Activated B cell treated with CpG ODN at 0.5 μM for 24 hours (primary cell): ENCODE measurements at regions not wholly inside any gene's neighbourhood (a gene's known extent, or its start where the extent isn't known, plus 50 kb on each side); places are given as distances from the start of the nearest gene placed in this dataset.

ENCODE experiments used
- ATAC-seq: fragments of 200-7000 bp; cut with Tn5 transposase; one replicate; pipeline ENCODE4 v1.10.0; 2021; ENCODE audit warnings: low read depth, mild to moderate bottlenecking, moderate library complexity
- CTCF ChIA-PET: fragments of 350-600 bp; sonication (Branson Sonifier 250); formaldehyde crosslinking; loops from one replicate; lab custom pipeline; 2021; ENCODE audit warnings: antibody characterized with exemption; lab: Charles Lee
- POLR2A ChIA-PET: fragments of 350-600 bp; sonication (Branson Sonifier 250); formaldehyde crosslinking; loops from one replicate; lab custom pipeline; 2021; ENCODE audit warnings: antibody characterized with exemption; lab: Charles Lee
- DNase-seq: peaks from one replicate; pipeline ENCODE4 v3.0.0; 2022
- H3K27ac Mint-ChIP-seq: one replicate; pipeline ENCODE4 v1.8.0; 2020; ENCODE audit warnings: mixed read lengths
- H3K27me3 Mint-ChIP-seq: one replicate; pipeline ENCODE4 v1.8.0; 2021; ENCODE audit warnings: mixed read lengths
- H3K36me3 Mint-ChIP-seq: one replicate; pipeline ENCODE4 v1.8.0; 2021; ENCODE audit warnings: low read depth, mixed read lengths
- H3K4me1 Mint-ChIP-seq: one replicate; pipeline ENCODE4 v1.8.0; 2021; ENCODE audit warnings: mixed read lengths
- H3K4me3 Mint-ChIP-seq: one replicate; pipeline ENCODE4 v1.8.0; 2020; ENCODE audit warnings: mild to moderate bottlenecking, mixed read lengths
- H3K9me3 Mint-ChIP-seq: one replicate; pipeline ENCODE4 v1.8.0; 2020; ENCODE audit warnings: mixed read lengths
- CTCF ChIP-seq: fragments of 200-600 bp; IDR thresholded peaks from one replicate; pipeline ENCODE4 v1.8.0; 2022; ENCODE audit warnings: antibody characterized with exemption, mild to moderate bottlenecking
- intact Hi-C: fragments of 100-400 bp; cut with micrococcal nuclease; formaldehyde crosslinking; loops from one replicate; pipeline ENCODE4 v1.15.1; 2024

- Mint-ChIP-seq H3K36me3 (no peaks in the 10 kb centered on the region), H3K4me1 (peaks cover 2% of the 10 kb centered on the region), H3K27me3 (no peaks in the 10 kb centered on the region), H3K4me3 (no peak overlapping the region), H3K27ac (no peak overlapping the region), H3K9me3 (peaks cover 2% of the 10 kb centered on the region)
- ChIA-PET POLR2A (no interaction called here), CTCF (interaction anchor here (1.0 to 4.9 kb wide), 7 partner anchors 20 to 584 kb away, joined by 3 to 31 read pairs (median 4); no protein-coding TSS in a partner anchor)
- DNase-seq (no peak), ATAC-seq (peak; percentile 47)
- no peak for TF ChIP-seq CTCF
- intact Hi-C loops, result loop anchor here (1.0 to 2.0 kb wide), 4 partner anchors 109 to 585 kb away; no protein-coding TSS in a partner anchor
These were observed 327.2 kb downstream of the DHX35 start for GRCh38 chr20:39289316-39289715.

- H3K27me3 Mint-ChIP-seq, result peaks cover 11% of the 10 kb centered on the region
- peaks cover 2% of the 10 kb centered on the region for H3K9me3 Mint-ChIP-seq
- ChIA-PET CTCF (no interaction called here), POLR2A (interaction anchor here (0.7 kb wide), 1 partner anchor 328 kb away, joined by 3 read pairs; no protein-coding TSS in a partner anchor)
- TF ChIP-seq CTCF, result no peak
- H3K4me1 Mint-ChIP-seq, result no peaks in the 10 kb centered on the region
- no peaks in the 10 kb centered on the region for H3K36me3 Mint-ChIP-seq
- no peak overlapping the region for H3K27ac Mint-ChIP-seq
- intact Hi-C loops, result no loop called here
- DNase-seq (no peak), ATAC-seq (no peak)
- H3K4me3 Mint-ChIP-seq, result no peak overlapping the region
These were observed 321.3 kb downstream of the DHX35 start for GRCh38 chr20:39283464-39283863.

GRCh38 chr20:39282619-39283092 lies 320.5 kb downstream of the DHX35 start:
- POLR2A ChIA-PET, result no interaction called here
- Mint-ChIP-seq H3K4me1 (no peaks in the 10 kb centered on the region), H3K27me3 (peaks cover 11% of the 10 kb centered on the region), H3K27ac (no peak overlapping the region), H3K9me3 (no peaks in the 10 kb centered on the region), H3K4me3 (no peak overlapping the region), H3K36me3 (no peaks in the 10 kb centered on the region)
- ATAC-seq, result no peak
- no peak for TF ChIP-seq CTCF
- intact Hi-C loops, result no loop called here
- CTCF ChIA-PET, result no interaction called here
- DNase-seq, result no peak

- Mint-ChIP-seq H3K27me3 (peaks cover 11% of the 10 kb centered on the region), H3K4me1 (no peaks in the 10 kb centered on the region), H3K27ac (no peak overlapping the region), H3K4me3 (no peak overlapping the region), H3K36me3 (no peaks in the 10 kb centered on the region), H3K9me3 (peaks cover 4% of the 10 kb centered on the region)
- CTCF ChIA-PET, result no interaction called here
- POLR2A ChIA-PET, result no interaction called here
- TF ChIP-seq CTCF, result no peak
- intact Hi-C loops, result no loop called here
- ATAC-seq (no peak), DNase-seq (no peak)
These were observed 318.7 kb downstream of the DHX35 start for GRCh38 chr20:39280875-39281274.

- no peak for ATAC-seq
- no peaks in the 10 kb centered on the region for H3K4me1 Mint-ChIP-seq
- intact Hi-C loops, result no loop called here
These were observed 316.2 kb downstream of the DHX35 start for GRCh38 chr20:39278230-39278788.

More at GRCh38 chr20:39278230-39278788, 316.2 kb downstream of the DHX35 start:
- Mint-ChIP-seq H3K27ac (no peak overlapping the region), H3K36me3 (no peaks in the 10 kb centered on the region), H3K27me3 (peaks cover 8% of the 10 kb centered on the region), H3K4me3 (no peak overlapping the region), H3K9me3 (peaks cover 4% of the 10 kb centered on the region)
- no peak for DNase-seq
- no peak for TF ChIP-seq CTCF
- ChIA-PET CTCF (interaction anchor here (0.9 kb wide), 1 partner anchor 12 kb away, joined by 3 read pairs; no protein-coding TSS in a partner anchor), POLR2A (no interaction called here)
